SK-N-SH treated with all-trans-retinoic acid at 6 μM for 48 hours (cell line): ENCODE measurements at regions not wholly inside any gene's neighbourhood (a gene's known extent, or its start where the extent isn't known, plus 50 kb on each side); places are given as distances from the start of the nearest gene placed in this dataset.

Experiments
- ATAC-seq: fragments of 200-7000 bp; cut with Tn5 transposase; 3 replicates; pipeline ENCODE4 v1.9.1; 2020; ENCODE audit warnings: mild to moderate bottlenecking, moderate library complexity
- BACH2 ChIP-seq: fragments of 250-450 bp; sonication (Bioruptor Pico); IDR thresholded peaks from 2 replicates; pipeline ENCODE4 v1.9.0; 2021; ENCODE audit warnings: mild to moderate bottlenecking, borderline replicate concordance
- CSDC2 ChIP-seq: fragments of 250-450 bp; sonication (Bioruptor Pico); IDR thresholded peaks from 2 replicates; pipeline ENCODE4 v1.5.0; 2020; ENCODE audit warnings: mild to moderate bottlenecking, moderate library complexity
- CSRNP3 ChIP-seq: fragments of 250-450 bp; sonication (Bioruptor Pico); IDR thresholded peaks from 2 replicates; pipeline ENCODE4 v1.5.1; 2021; ENCODE audit warnings: mild to moderate bottlenecking, moderate library complexity
- ESRRG ChIP-seq: fragments of 250-450 bp; sonication (Bioruptor Pico); IDR thresholded peaks from 2 replicates; pipeline ENCODE4 v1.6.1; 2021; ENCODE audit warnings: mild to moderate bottlenecking
- GLIS3 ChIP-seq: fragments of 250-450 bp; sonication (Bioruptor Pico); IDR thresholded peaks from 2 replicates; pipeline ENCODE4 v1.5.0; 2020; ENCODE audit warnings: mild to moderate bottlenecking, moderate library complexity
- ISL1 ChIP-seq: fragments of 250-450 bp; sonication (Bioruptor Pico); IDR thresholded peaks from 2 replicates; pipeline ENCODE4 v2.1.2; 2022; ENCODE audit warnings: mild to moderate bottlenecking, moderate library complexity
- PPARA ChIP-seq: fragments of 250-450 bp; sonication (Bioruptor Pico); IDR thresholded peaks from 2 replicates; pipeline ENCODE4 v1.5.0; 2020; ENCODE audit warnings: mild to moderate bottlenecking, borderline replicate concordance
- RARB ChIP-seq: fragments of 250-450 bp; sonication (Bioruptor Pico); IDR thresholded peaks from 2 replicates; pipeline ENCODE4 v1.8.0; 2021; ENCODE audit warnings: mild to moderate bottlenecking, moderate library complexity
- SNAI2 ChIP-seq: fragments of 250-450 bp; sonication (Bioruptor Pico); IDR thresholded peaks from 2 replicates; pipeline ENCODE4 v1.5.0; 2020; ENCODE audit warnings: mild to moderate bottlenecking, moderate library complexity
- TCF4 ChIP-seq: fragments of 250-450 bp; sonication (Bioruptor Pico); IDR thresholded peaks from 2 replicates; pipeline ENCODE4 v1.8.0; 2021; ENCODE audit warnings: mild to moderate bottlenecking, moderate library complexity, borderline replicate concordance
- ZFP3 ChIP-seq: fragments of 250-450 bp; sonication (Bioruptor Pico); IDR thresholded peaks from 2 replicates; pipeline ENCODE4 v1.5.0; 2020; ENCODE audit warnings: mild to moderate bottlenecking, moderate library complexity
- ZFP30 ChIP-seq: fragments of 450-650 bp; formaldehyde crosslinking; IDR thresholded peaks from 2 replicates; pipeline ENCODE4 v1.5.0; 2022; ENCODE audit warnings: mild to moderate bottlenecking, moderate library complexity
- ZNF565 ChIP-seq: fragments of 450-650 bp; formaldehyde crosslinking; conservative IDR thresholded peaks from 2 replicates; pipeline ENCODE4 v1.5.0; 2020; ENCODE audit warnings: low read depth, mild to moderate bottlenecking, moderate library complexity
- ZNF8 ChIP-seq: fragments of 450-650 bp; formaldehyde crosslinking; IDR thresholded peaks from 2 replicates; pipeline ENCODE4 v1.5.0; 2020; ENCODE audit warnings: mild to moderate bottlenecking, moderate library complexity
- TF ChIP-seq, protein P1 (sequence below): fragments of 250-450 bp; sonication (Bioruptor Pico); IDR thresholded peaks from 2 replicates; pipeline ENCODE4 v1.8.0; 2021; ENCODE audit warnings: low read depth, mild to moderate bottlenecking, moderate library complexity, borderline replicate concordance
- TF ChIP-seq, protein P2 (sequence below): fragments of 250-450 bp; sonication (Bioruptor Pico); IDR thresholded peaks from 2 replicates; pipeline ENCODE4 v1.5.1; 2020; ENCODE audit warnings: low read depth, mild to moderate bottlenecking, moderate library complexity
- TF ChIP-seq, protein P3 (sequence below): fragments of 250-450 bp; sonication (Bioruptor Pico); IDR thresholded peaks from 2 replicates; pipeline ENCODE4 v1.5.0; 2020; ENCODE audit warnings: mild to moderate bottlenecking, moderate library complexity

- no peak for ATAC-seq
- TF ChIP-seq CSDC2 (no peak), ZNF565 (CRISPR knock-in tag) (no peak), BACH2 (CRISPR knock-in tag) (no peak), ZFP3 (no peak), SNAI2 (CRISPR knock-in tag) (no peak), GLIS3 (no peak)
- TF ChIP-seq, protein P1, sequence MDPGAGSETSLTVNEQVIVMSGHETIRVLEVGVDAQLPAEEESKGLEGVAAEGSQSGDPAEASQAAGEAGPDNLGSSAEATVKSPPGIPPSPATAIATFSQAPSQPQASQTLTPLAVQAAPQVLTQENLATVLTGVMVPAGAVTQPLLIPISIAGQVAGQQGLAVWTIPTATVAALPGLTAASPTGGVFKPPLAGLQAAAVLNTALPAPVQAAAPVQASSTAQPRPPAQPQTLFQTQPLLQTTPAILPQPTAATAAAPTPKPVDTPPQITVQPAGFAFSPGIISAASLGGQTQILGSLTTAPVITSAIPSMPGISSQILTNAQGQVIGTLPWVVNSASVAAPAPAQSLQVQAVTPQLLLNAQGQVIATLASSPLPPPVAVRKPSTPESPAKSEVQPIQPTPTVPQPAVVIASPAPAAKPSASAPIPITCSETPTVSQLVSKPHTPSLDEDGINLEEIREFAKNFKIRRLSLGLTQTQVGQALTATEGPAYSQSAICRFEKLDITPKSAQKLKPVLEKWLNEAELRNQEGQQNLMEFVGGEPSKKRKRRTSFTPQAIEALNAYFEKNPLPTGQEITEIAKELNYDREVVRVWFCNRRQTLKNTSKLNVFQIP (CRISPR knock-in tag) = no peak
Observed at GRCh38 chr9:31275419-31275818, 1109.0 kb upstream of the ACO1 start.

- ATAC-seq = no peak
- TF ChIP-seq CSDC2 (no peak), ZFP30 (CRISPR knock-in tag) (no peak), ZNF8 (no peak), CSRNP3 (CRISPR knock-in tag) (no peak), SNAI2 (CRISPR knock-in tag) (no peak), RARB (no peak), ISL1 (CRISPR knock-in tag) (no peak), GLIS3 (no peak), TCF4 (CRISPR knock-in tag) (no peak), ZNF565 (CRISPR knock-in tag) (no peak)
- TF ChIP-seq, protein P1 (CRISPR knock-in tag) = no peak
- TF ChIP-seq, protein P2, sequence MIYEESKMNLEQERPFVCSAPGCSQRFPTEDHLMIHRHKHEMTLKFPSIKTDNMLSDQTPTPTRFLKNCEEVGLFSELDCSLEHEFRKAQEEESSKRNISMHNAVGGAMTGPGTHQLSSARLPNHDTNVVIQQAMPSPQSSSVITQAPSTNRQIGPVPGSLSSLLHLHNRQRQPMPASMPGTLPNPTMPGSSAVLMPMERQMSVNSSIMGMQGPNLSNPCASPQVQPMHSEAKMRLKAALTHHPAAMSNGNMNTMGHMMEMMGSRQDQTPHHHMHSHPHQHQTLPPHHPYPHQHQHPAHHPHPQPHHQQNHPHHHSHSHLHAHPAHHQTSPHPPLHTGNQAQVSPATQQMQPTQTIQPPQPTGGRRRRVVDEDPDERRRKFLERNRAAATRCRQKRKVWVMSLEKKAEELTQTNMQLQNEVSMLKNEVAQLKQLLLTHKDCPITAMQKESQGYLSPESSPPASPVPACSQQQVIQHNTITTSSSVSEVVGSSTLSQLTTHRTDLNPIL (CRISPR knock-in tag) = no peak
Observed at GRCh38 chr9:31290731-31291130, 1093.7 kb upstream of the ACO1 start.

- no peak for TF ChIP-seq ZNF8
- no peak for TF ChIP-seq ZNF565 (CRISPR knock-in tag)
- TF ChIP-seq TCF4 (CRISPR knock-in tag) = no peak
- TF ChIP-seq ZFP3 = no peak
- no peak for TF ChIP-seq RARB
- no peak for TF ChIP-seq CSRNP3 (CRISPR knock-in tag)
- no peak for TF ChIP-seq PPARA (CRISPR knock-in tag)
- TF ChIP-seq, protein P2 (CRISPR knock-in tag) = no peak
- TF ChIP-seq, protein P3, sequence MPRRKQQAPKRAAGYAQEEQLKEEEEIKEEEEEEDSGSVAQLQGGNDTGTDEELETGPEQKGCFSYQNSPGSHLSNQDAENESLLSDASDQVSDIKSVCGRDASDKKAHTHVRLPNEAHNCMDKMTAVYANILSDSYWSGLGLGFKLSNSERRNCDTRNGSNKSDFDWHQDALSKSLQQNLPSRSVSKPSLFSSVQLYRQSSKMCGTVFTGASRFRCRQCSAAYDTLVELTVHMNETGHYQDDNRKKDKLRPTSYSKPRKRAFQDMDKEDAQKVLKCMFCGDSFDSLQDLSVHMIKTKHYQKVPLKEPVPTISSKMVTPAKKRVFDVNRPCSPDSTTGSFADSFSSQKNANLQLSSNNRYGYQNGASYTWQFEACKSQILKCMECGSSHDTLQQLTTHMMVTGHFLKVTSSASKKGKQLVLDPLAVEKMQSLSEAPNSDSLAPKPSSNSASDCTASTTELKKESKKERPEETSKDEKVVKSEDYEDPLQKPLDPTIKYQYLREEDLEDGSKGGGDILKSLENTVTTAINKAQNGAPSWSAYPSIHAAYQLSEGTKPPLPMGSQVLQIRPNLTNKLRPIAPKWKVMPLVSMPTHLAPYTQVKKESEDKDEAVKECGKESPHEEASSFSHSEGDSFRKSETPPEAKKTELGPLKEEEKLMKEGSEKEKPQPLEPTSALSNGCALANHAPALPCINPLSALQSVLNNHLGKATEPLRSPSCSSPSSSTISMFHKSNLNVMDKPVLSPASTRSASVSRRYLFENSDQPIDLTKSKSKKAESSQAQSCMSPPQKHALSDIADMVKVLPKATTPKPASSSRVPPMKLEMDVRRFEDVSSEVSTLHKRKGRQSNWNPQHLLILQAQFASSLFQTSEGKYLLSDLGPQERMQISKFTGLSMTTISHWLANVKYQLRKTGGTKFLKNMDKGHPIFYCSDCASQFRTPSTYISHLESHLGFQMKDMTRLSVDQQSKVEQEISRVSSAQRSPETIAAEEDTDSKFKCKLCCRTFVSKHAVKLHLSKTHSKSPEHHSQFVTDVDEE = no peak
- TF ChIP-seq SNAI2 (CRISPR knock-in tag) = no peak
- TF ChIP-seq ESRRG (CRISPR knock-in tag) = no peak
- TF ChIP-seq BACH2 (CRISPR knock-in tag) = no peak
- ATAC-seq = no peak
Observed at GRCh38 chr9:31302620-31303418, 1081.6 kb upstream of the ACO1 start.
